ENCODE measurements at regions not wholly inside any gene's neighbourhood (a gene's known extent, or its start where the extent isn't known, plus 50 kb on each side); places are given as distances from the start of the nearest gene placed in this dataset.

DNA sequence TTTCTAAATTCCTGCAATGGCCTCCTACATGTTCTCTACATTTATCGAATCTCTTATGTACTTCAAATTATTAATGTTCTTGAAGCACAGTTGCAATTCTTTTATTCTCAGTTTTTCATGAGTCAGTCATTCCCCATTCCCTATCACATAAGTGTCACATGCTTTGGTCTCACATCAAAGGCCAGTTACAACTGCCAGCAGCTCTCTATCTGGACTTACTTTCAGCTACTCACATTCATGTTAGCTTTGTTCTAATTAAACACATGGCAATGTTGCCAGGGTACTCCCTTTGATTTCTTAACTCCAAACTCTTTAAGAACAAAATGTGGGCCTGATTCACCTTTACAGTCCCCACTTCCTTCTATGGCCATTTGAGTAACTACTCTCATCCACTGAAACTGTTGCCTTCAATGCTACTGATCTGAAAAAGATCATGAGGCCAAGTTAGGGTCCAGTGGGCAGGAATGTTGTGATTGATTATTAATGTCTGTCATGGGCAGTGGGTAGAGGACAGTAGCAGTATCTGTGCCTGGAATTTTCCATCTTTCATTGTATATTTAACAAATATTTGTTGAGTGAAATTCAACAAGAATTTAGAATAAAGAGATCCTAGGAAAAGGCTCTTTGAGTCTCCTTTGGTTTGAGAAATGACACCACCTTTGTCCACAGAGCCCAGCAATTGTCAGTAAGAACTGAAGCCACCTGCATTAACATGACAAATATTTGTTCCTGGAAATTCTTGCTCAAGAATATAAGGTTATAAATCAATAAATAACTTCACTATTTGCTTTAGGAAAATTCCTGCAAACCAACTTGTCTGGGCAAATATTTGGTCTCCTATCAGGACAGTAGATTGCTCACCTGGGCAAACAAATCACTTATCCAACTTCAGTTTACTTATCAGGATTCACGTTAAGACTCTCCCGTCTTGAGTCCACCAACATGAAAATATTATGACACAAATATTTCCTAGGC lies 153.6 kb upstream of the SAMSN1 start:
- Histone ChIP-seq H3K79me2 (ENCODE audit: low read length) (no peaks in the 10 kb centered on the region), H3K27me3 (ENCODE audit: low read length) (no peaks in the 10 kb centered on the region), H4K20me1 (ENCODE audit: low read length) (no peaks in the 10 kb centered on the region), H2AFZ (ENCODE audit: low read length) (no peak overlapping the region), H3K36me3 (ENCODE audit: low read depth, low read length) (no peaks in the 10 kb centered on the region), H3K9me2 (replicated peaks; ENCODE audit: low read length) (no peaks in the 10 kb centered on the region), H3K4me3 (ENCODE audit: low read length) (no peak overlapping the region), H3K27ac (ENCODE audit: low read length) (peak overlapping the region; percentile 21), H3K9ac (ENCODE audit: low read length) (no peak overlapping the region), H3K9me3 (ENCODE audit: low read length) (no peaks in the 10 kb centered on the region), H3K4me1 (ENCODE audit: insufficient read depth, low read length) (peaks cover 20% of the 10 kb centered on the region), H3K4me2 (ENCODE audit: low read length) (peak overlapping the region; percentile 19), H3F3A (ENCODE audit: low read length, unreplicated experiment) (no peaks in the 10 kb centered on the region)
- no peak for TF ChIP-seq EZH2 (IDR thresholded peaks at IDR 0.05; ENCODE audit: low read length, unreplicated experiment)
- TF ChIP-seq EZH2phosphoT487 (IDR thresholded peaks at IDR 0.05; ENCODE audit: borderline replicate concordance, low read length): no peak
- DNase-seq (peak; percentile 84), ATAC-seq (peak; percentile 57)
- intact Hi-C loops (cut with micrococcal nuclease): no loop called here
- ChIA-PET POLR2A (ENCODE audit: unreplicated experiment) (no interaction called here), CTCF (no interaction called here)
- no TSS peak for BruUV-seq (replicated peaks)

DNA sequence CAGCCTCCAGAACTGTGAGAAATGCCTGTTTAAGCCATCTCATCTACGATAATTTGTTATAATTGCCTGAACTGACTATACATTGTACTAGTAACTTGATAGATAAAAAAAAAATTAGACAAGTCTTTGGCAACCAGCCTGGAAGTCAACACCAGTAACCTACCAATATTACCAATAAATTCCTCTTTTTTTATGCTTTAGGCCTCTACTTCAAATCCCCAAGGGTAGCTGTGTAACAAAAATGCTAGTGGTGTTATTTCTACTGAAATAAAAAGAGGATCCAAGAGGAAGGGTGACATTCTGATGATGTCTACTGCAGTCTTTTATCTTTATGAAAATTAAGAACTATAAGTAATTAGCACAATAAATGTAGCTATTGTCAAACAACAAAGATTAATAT lies 151.7 kb upstream of the SAMSN1 start:
- H3K4me2 ChIP-seq (ENCODE audit: low read length): no peak overlapping the region
- no peaks in the 10 kb centered on the region for H3K27me3 ChIP-seq (ENCODE audit: low read length)
- no peak for DNase-seq
- no peaks in the 10 kb centered on the region for H3F3A ChIP-seq (ENCODE audit: low read length, unreplicated experiment)
- H4K20me1 ChIP-seq (ENCODE audit: low read length): no peaks in the 10 kb centered on the region
- no peaks in the 10 kb centered on the region for H3K79me2 ChIP-seq (ENCODE audit: low read length)
- H3K9me3 ChIP-seq (ENCODE audit: low read length): no peaks in the 10 kb centered on the region
- no peak overlapping the region for H3K9ac ChIP-seq (ENCODE audit: low read length)
- H3K4me3 ChIP-seq (ENCODE audit: low read length): no peak overlapping the region
- BruUV-seq (replicated peaks): no TSS peak
- H3K9me2 ChIP-seq (replicated peaks; ENCODE audit: low read length): no peaks in the 10 kb centered on the region
- H3K4me1 ChIP-seq (ENCODE audit: insufficient read depth, low read length): peaks cover 20% of the 10 kb centered on the region
- intact Hi-C loops (cut with micrococcal nuclease): no loop called here
- CTCF ChIA-PET: no interaction called here
- no peak for ATAC-seq
- TF ChIP-seq, protein P1, sequence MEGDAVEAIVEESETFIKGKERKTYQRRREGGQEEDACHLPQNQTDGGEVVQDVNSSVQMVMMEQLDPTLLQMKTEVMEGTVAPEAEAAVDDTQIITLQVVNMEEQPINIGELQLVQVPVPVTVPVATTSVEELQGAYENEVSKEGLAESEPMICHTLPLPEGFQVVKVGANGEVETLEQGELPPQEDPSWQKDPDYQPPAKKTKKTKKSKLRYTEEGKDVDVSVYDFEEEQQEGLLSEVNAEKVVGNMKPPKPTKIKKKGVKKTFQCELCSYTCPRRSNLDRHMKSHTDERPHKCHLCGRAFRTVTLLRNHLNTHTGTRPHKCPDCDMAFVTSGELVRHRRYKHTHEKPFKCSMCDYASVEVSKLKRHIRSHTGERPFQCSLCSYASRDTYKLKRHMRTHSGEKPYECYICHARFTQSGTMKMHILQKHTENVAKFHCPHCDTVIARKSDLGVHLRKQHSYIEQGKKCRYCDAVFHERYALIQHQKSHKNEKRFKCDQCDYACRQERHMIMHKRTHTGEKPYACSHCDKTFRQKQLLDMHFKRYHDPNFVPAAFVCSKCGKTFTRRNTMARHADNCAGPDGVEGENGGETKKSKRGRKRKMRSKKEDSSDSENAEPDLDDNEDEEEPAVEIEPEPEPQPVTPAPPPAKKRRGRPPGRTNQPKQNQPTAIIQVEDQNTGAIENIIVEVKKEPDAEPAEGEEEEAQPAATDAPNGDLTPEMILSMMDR (conservative IDR thresholded peaks at IDR 0.05; ENCODE audit: low read depth, low read length): no peak
- TF ChIP-seq EZH2 (IDR thresholded peaks at IDR 0.05; ENCODE audit: low read length, unreplicated experiment): no peak
- TF ChIP-seq EZH2phosphoT487 (IDR thresholded peaks at IDR 0.05; ENCODE audit: borderline replicate concordance, low read length): no peak
- no peak overlapping the region for H2AFZ ChIP-seq (ENCODE audit: low read length)
- no peaks in the 10 kb centered on the region for H3K36me3 ChIP-seq (ENCODE audit: low read depth, low read length)
- POLR2A ChIA-PET (ENCODE audit: unreplicated experiment): no interaction called here
- H3K27ac ChIP-seq (ENCODE audit: low read length): no peak overlapping the region

DNA sequence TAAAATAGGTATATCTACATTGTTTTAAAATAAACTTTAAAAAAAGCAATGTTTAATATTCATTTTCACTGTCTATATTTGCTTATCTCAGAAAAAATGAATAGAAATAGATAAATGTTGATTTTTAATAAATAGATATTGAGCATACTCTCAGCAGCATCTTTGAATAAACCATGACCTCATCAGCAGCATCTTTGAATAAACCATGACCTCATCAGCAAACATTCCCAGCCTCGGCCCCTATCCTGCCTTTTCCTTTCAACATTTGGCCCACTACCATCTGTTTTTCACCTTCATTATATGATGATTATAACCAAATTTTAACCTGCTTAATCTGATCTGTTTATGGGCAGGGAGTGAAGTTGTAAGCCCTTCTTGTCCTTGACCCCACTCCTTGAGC lies 148.7 kb upstream of the SAMSN1 start:
- Histone ChIP-seq H3K4me1 (ENCODE audit: insufficient read depth, low read length) (peaks cover 8% of the 10 kb centered on the region), H3K4me2 (ENCODE audit: low read length) (no peak overlapping the region), H2AFZ (ENCODE audit: low read length) (no peak overlapping the region), H3K27ac (ENCODE audit: low read length) (no peak overlapping the region), H3K9me2 (replicated peaks; ENCODE audit: low read length) (no peaks in the 10 kb centered on the region), H3K4me3 (ENCODE audit: low read length) (no peak overlapping the region), H3K36me3 (ENCODE audit: low read depth, low read length) (no peaks in the 10 kb centered on the region), H3K9me3 (ENCODE audit: low read length) (no peaks in the 10 kb centered on the region), H4K20me1 (ENCODE audit: low read length) (no peaks in the 10 kb centered on the region), H3K9ac (ENCODE audit: low read length) (no peak overlapping the region), H3K79me2 (ENCODE audit: low read length) (no peaks in the 10 kb centered on the region), H3F3A (ENCODE audit: low read length, unreplicated experiment) (no peaks in the 10 kb centered on the region), H3K27me3 (ENCODE audit: low read length) (no peaks in the 10 kb centered on the region)
- TF ChIP-seq, protein P1 (conservative IDR thresholded peaks at IDR 0.05; ENCODE audit: low read depth, low read length): no peak
- no peak for TF ChIP-seq EZH2phosphoT487 (IDR thresholded peaks at IDR 0.05; ENCODE audit: borderline replicate concordance, low read length)
- TF ChIP-seq EZH2 (IDR thresholded peaks at IDR 0.05; ENCODE audit: low read length, unreplicated experiment): no peak
- BruUV-seq (replicated peaks): no TSS peak
- no peak for DNase-seq
- ATAC-seq: no peak
- ChIA-PET CTCF (no interaction called here), POLR2A (ENCODE audit: unreplicated experiment) (no interaction called here)
- intact Hi-C loops (cut with micrococcal nuclease): no loop called here
